ENCODE measurements at regions not wholly inside any gene's neighbourhood (a gene's known extent, or its start where the extent isn't known, plus 50 kb on each side); places are given as distances from the start of the nearest gene placed in this dataset.

- TF ChIP-seq CTCF (IDR thresholded peaks at IDR 0.05) (no peak), POLR2A (IDR thresholded peaks at IDR 0.05) (no peak)
Observed at GRCh38 chr6:79334674-79335073, 100.2 kb upstream of the HMGN3 start.
